SK-N-DZ (cell line): ENCODE measurements at regions not wholly inside any gene's neighbourhood (a gene's known extent, or its start where the extent isn't known, plus 50 kb on each side); places are given as distances from the start of the nearest gene placed in this dataset.
A peak's percentile ranks its signal among the peaks of the same experiment; 100 is the strongest.

Source experiments
- DNase-seq: peaks from one replicate; pipeline ENCODE4 v3.0.0-alpha.2; 2015; ENCODE audit warnings: low spot score

DNA sequence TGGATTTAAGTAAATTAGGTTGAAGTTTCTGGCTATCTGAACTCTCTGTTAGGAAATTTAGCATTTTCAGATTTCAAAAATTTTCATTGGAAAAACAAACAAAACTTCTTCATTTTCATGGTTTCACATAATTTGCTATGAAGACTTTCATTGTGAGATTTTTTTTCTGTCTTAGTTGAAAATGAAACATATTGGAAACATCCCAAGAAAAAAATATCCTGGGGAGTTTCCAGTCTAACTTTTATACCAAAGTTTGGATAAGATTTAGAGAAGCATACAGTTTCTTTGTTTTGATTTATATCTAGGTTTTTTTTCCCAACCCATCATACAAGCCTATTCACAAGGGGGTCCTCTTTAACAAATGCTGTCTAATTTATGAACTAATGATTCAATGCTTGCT, 300.5 kb upstream of the SEMA3A start:
- DNase-seq: no peak

- DNase-seq: peak; percentile 62
These were observed 297.8 kb upstream of the SEMA3A start for GRCh38 chr7:84492098-84493034.

DNA sequence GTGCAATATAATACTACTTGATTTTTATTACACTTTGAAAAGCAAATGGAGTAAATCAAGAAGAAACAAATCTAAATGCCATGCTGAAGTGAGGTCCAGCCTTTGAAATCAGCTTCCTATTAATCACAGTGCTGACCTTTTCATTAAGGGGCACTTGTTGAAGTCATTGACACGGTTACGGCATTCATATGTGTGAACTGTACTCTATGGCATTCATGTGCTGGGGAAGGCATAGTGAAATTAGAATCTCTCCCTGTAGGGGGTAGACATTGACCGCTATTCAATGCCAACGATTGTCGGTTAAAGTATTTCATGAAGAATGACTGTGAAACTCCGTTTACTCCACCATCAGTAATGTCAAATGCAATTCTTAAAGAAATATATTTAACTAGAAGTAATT, 296.1 kb upstream of the SEMA3A start:
- no peak for DNase-seq

- no peak for DNase-seq
These were observed 290.0 kb upstream of the SEMA3A start for GRCh38 chr7:84484502-84485079.

- no peak for DNase-seq
These were observed 287.9 kb upstream of the SEMA3A start for GRCh38 chr7:84482476-84482875.

GRCh38 chr7:84479059-84479458, 284.5 kb upstream of the SEMA3A start:
- no peak for DNase-seq

DNA sequence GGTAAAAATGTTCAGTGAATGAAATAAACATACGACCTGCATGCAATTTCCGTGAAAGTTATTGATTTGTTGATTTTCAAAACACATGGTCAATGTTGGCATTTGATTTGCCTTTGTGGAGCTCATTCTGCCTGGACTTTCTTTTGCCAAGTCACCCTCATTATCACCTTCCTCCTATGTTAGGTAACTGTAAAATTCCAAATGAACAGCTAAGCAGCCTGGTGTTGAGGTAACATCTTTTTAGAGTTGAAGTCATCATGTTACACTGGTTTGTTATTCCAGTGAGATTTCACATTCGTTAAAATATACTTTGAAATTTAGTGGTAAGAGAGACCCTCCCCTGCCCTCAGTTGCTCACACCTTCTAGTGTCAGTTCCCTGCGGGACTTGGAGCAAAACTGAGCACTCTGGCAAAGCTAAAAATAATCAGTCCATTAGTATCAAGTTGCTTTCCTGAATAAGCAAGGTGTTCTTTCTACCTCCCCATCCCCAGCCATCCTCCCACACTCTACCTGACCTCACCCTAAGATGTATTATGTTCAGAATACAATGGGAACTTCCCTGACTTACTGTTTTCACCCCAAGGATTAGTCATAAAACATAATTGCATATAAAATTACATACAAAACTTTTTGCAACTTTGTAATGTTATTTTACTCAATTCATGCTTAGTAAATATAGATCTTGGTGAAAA, 283.3 kb upstream of the SEMA3A start:
- DNase-seq: no peak

DNA sequence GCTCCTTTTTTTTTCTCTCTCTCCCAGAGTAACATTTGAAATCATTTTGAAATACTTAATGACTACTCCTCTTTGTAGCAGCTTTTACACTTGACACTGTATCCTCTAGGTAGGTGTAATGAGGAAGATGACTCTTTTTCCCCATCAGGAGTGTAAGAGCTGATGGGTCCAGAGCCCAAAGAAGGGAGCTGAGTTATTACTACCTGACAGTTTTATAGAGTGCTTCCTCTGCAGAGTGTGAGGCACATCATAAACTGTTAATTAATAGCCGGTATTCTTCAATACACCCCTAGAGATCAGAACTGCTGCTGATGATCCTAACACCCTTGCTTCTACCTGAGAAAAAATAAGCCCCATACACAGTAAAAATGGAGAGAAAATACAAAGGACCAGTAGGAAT, 279.8 kb upstream of the SEMA3A start:
- no peak for DNase-seq

- no peak for DNase-seq
These were observed 277.0 kb upstream of the SEMA3A start for GRCh38 chr7:84471576-84471975.

DNA sequence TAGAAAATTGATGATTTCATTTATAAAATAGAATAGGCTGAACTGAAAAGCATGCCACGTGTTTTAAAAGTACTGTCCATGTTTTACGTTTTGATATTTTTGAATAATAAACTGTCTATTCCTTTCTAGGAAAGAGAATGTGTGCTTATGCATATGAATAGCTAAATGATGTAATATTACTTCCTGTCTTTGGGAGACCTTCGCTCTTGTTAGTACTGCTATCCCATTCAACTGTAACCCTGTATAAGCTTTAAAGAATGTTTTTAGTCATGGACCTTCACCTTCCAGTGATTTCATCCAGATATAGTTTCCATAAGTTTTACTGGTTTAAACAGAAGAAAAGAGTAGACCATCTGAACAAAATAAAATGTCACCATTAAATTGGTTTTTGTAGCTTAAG, 274.4 kb upstream of the SEMA3A start:
- no peak for DNase-seq

DNA sequence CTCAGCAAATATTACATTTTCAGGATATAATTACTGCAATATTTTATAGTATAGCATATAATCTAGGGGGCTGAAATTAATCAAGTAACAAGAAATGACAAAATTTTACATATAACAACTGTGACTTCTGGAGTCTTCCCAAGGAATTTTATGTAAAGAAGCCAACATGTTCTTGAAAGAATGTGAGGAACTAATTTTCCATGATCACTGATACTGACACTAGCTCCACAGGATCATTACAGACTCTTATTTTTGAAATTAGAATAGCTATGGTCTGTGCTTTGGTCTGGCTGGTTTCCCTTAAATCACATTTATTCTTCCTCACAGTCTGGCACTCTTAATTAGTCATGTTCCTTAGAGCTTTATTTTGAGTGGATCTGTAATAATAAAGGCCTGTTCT, 267.7 kb upstream of the SEMA3A start:
- no peak for DNase-seq

GRCh38 chr7:84461093-84461492, 266.5 kb upstream of the SEMA3A start:
- no peak for DNase-seq

GRCh38 chr7:84455788-84456187, 261.2 kb upstream of the SEMA3A start:
- no peak for DNase-seq

GRCh38 chr7:84454174-84454959, 259.8 kb upstream of the SEMA3A start:
- DNase-seq: no peak

DNA sequence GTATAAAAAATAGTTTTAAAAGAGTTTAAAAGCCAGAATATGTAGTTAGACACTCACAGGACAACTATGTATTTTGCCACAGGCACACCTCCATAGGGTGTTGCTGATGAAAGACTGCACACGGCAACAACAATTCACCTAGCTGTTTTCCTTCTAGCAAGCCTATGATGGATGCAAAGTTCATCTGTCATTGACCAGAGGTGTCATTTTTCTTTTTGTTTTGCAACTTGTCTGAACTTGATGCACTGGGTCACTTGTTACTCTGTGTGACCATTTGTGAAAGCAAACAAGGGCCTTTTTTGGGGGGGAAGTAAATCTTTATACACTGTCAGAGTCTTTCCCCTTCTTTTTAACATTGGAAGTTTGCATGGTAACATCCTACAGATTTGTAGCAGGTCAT, 258.0 kb upstream of the SEMA3A start:
- DNase-seq: no peak

DNA sequence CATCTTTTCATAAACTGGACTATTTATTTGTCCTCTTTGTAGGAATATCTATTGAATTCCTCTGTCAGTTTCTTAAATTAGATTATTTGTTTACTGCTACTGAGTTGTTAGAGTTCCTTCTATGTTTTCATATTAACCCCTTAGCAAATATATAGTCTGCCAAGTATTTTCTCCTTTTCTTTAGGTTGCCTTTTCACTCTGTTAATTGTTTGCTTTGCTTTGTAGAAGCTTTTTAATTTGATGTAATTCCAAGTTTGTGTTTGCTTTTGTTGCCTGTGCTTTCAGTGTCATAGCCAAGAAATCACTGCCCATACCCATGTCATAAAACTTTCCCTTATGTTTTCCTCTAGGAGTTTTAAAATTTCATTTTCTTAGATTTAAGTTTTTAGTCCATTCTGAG, 256.2 kb upstream of the SEMA3A start:
- DNase-seq: no peak

DNA sequence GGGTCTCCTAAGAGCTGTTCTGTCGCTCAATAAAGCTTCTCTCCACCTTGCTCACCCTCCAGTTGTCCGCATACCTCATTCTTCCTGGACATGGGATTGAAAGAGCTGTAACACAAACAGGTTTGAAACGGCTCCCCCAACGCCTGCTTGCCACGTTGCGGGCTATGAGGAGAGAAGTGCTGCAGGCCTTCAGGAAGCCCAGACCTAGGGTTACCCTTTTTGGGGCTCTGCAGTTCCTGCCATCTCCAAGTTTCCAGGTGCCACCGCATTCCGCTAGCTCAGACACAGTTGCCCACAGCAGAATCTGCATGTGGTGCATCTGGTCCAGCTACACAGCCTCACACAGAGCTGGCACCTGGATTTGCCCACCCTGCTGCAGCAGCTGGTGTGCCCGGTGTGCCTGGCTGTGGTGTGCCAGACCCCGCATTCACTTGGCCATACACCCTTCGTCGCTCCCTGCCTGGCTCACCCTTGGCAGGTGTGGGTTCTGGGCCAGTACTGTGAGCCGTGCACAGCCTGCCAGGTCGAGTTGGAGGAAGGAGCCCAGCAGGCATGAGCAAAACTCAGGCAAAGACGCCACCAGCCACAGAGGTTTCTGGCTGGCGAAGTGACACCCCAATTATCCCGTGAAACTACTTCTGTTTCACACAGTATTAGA, 253.2 kb upstream of the SEMA3A start:
- DNase-seq: no peak

GRCh38 chr7:84446991-84447480, 252.4 kb upstream of the SEMA3A start:
- no peak for DNase-seq

DNA sequence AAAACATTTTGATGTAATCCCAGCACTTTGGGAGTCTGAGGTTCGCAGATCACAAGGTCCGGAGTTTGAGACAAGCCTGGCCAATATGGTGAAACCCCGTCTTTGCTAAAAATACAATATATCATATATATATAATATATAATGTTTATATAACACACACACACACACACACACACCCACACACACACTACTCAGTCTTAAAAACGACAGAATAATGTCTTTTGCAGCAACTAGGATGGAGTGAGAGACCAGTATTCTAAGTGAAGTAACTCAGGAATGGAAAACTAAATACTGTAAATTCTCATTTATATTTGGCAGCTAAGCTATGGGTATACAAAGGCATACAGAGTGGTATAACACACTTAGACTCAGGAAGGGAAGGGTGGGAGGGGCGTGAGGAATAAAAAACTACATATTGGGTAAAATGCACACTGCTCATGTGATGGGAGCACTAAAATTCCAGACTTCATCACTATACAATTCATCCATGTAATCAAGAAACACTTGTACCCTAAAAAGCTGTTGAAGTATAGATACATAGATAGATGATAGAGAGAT, 231.2 kb upstream of the SEMA3A start:
- no peak for DNase-seq

DNA sequence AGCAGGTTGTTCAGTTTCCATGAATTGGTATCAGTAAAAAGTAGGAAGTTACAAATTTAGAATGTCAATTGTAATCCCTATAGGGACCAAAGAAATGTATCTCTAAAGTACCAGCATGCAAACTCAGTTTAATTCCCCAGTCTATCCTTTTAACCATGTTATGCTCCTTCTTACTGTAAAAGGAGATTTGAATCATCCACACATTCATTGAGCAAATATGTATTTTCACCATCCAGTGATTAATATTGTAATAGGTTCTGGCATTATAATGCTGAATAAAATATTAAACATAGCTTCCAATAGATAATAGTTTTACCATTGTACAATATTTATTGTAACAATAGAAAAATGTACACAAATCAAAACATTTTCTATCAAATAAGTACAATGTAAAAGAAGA, 228.2 kb upstream of the SEMA3A start:
- no peak for DNase-seq
